SKM-1 treated with dmso at 0.1 percent for 144 hours (cell line): ENCODE measurements at regions not wholly inside any gene's neighbourhood (a gene's known extent, or its start where the extent isn't known, plus 50 kb on each side); places are given as distances from the start of the nearest gene placed in this dataset.
"Not testable (repeated sequence)": the region's sequence is repeated elsewhere in the genome, so short reads cannot be mapped to it uniquely, and the experiment has no call there.

Experiments
- DNase-seq: peaks from one replicate; lab custom pipeline; 2025; ENCODE audit not compliant: unreplicated experiment; lab: John Stamatoyannopoulos, UW

DNA sequence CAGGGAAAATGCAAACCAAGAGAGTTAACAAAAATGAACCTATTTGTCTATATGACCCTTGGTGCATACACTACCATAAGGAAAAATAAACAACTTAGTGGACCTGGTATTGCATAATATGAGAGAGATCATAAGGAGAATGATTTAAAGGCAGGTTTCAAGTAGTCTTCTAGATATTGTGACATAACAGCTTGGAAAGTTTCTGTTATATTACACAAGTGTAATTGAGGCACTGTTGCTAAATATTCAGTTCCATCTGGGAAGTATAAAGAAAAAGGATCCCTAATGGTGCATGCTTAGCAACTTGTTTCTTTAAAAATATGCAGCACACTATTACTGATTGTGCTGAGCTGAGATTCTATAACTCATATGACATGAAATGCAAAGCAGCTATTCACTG is 252.2 kb upstream of the SPHKAP start:
- no peak for DNase-seq

DNA sequence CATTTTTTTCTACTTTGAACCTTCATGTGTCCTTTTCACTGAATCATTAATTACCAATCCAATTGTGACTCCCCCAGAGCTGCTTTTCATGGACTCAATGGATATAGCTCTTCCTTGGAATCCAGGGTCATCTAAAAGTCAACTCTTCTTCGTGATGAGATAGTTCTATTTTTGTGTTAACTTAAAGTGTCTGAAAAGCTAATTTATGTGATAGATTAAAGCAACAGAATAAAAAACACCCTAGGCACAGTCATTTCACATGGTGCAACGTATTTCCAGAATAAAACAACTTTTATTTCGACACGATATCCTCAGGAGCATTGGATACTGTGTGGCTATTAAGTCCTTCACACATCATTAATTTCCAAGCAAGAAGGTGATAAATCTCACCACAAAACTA is 250.6 kb upstream of the SPHKAP start:
- DNase-seq = no peak

GRCh38 chr2:228430986-228431385 is 249.5 kb upstream of the SPHKAP start:
- no peak for DNase-seq

DNA sequence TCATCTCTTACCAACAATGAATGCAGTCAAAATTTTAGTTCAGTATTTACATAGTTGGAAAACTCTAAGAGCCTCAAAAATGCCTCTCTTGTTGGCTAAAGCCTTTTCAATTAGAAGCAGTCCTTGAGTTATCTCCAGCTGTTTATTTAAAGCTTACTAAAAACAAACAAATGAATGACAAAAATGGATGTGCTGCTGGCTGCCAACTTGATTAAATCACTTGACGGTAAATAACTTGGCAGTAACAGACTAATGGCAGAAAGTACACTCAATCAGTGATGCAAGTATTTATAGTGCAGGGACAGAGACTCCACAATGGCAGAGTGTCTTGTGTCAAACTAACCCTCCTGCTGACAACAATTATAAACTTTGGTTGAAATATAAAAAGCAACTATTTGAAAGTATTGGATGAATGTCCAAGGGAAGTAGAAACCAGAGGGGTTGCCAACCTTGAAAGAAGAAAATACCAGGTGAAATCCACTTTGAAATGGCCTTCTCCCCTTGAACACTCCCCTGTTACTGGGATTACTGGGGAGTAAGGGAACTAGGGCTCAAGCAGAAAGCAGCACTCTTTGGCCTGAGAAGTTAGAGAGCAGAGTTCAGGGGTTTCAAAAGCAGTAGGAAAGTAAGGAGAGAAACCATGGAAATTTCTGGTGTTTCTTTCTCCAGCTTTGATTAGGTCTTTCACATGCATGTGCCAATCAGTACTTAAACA is 245.2 kb upstream of the SPHKAP start:
- no peak for DNase-seq

DNA sequence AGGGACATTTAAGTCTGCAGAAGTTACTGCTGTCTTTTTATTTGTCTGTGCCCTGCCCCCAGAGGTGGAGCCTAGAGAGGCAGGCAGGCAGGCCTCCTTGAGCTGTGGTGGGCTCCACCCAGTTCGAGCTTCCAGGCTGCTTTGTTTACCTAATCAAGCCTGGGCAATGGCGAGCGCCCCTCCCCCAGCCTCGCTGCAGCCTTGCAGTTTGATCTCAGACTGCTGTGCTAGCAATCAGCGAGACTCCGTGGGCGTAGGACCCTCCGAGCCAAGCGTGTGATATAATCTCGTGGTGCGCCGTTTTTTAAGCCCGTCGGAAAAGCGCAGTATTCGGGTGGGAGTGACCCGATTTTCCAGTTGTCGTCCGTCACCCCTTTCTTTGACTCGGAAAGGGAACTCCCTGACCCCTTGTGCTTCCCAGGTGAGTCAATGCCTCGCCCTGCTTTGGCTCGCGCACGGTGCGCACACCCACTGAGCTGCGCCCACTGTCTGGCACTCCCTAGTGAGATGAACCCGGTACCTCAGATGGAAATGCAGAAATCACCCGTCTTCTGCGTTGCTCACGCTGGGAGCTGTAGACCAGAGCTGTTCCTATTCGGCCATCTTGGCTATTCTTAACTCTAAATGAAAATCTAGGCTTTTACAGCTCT is 244.0 kb upstream of the SPHKAP start:
- not testable (repeated sequence) for DNase-seq

DNA sequence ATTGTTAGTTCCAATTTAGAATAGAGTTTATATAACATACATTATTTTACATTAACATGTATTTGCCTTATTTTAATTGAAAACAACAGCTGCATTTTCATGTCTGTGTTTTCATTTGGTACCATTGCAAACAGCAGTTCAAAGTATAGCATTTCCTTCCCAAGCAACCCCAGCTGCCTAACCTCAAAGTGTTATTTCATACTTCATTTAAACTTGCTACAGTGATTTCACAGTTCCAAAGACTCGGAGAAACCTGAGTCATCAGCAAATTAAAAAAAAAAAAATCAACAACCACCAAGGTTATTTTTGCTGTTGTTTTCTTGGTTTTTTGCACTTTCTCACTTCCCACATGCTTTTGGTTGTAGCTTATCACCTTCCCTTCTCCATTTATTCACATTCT is 236.5 kb upstream of the SPHKAP start:
- DNase-seq = no peak

DNA sequence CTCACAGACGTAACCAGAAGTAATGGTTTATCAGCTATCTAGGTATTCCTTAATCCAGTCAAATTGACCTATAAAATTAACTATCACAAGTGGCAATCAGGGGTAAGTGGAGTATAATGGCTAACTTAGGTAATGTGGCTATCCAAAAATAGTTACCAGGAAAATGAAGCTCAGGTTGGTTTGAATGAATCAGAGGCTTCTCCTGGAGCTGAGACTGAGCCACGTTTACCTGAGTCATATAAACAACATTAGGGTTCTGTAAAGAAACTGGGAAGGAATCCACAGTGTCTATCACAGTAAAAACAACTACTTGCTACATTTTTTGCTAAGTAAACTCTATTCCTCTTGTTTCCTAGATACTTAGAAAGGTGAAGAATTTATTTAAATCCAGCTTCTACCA is 236.0 kb upstream of the SPHKAP start:
- no peak for DNase-seq

DNA sequence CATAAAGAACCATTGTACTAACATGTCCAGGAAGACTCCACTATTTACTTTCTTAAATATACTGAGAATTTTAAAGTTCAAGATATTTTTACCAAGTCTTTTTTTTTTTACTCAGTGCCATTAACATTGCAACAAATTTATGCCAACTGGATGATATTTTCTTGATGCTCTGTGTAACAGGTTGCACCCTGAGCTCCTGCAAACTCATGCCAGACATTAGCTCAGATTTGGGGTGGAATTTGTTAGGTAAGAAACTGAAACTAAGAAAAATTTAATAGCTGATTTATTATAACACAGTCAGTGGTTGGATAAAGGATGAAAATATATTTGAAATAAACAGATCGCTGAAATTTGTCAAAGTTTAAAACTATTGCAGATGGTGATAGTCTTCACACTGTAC is 228.6 kb upstream of the SPHKAP start:
- no peak for DNase-seq

DNA sequence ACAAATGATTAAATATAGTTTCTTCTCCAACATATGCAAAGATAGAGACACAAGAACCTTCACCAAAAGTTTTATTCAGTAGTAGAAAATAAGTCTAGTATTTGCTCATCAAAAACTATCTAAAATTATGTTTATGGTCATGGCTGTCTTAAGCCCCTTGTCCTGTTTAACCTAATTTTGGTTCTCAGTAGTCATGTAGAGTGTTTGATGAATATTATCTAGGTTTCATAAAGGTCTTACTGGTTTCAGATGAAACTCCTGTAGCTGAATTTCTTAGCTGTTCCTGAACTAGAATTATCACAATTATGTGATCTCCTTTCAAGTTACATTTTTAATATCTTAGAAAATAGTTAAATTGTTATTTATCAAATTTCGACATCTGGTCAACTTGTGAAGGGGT is 228.0 kb upstream of the SPHKAP start:
- no peak for DNase-seq

DNA sequence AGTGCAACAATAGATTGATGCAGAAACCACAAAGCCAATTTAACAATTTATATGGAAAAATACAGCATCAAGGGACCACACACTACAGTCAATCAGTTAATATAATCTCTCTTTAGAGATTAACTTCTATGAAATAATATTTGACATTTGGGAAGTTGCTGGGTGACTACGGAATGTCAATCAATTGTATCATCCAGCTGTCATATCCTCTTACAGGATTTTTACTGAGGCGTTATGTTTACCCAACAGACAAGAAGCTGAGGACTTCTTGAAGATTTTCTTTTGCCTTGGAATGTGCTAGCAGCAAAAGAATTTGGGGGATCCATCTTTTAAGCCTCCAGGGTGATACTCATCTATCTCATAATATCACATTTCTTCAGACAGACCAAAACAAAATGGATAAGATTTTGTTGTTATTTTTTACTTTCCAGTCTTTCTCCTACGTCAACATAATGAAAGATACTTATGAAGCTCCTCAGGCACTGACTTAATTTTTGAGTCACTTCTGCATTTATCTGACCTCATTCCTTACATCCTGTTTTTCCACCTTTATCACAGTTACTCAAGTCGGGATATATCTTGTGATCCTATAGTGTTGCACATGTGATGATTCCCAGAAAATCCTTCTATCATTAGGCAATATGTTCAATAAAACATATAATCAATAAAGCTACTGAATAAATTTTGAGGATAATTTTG is 227.2 kb upstream of the SPHKAP start:
- DNase-seq = no peak

DNA sequence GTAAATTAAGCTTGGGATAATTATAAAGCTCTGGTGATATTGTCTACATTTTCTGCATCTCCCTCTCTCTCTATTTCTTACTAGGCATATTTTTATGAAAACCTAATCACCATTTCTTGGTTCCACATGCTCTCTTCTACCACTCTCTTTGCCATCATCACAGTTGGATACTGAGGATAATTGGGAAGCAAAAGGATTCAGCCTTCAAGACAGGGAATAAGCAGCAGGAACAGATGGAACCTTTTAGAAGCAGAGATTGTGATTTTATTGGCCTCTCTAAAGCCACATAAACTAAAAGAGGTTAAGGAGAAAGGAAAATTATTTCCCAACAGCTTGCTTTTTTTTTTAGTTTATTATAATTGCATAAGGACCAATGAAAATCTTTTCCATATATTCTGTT is 226.3 kb upstream of the SPHKAP start:
- DNase-seq = no peak

DNA sequence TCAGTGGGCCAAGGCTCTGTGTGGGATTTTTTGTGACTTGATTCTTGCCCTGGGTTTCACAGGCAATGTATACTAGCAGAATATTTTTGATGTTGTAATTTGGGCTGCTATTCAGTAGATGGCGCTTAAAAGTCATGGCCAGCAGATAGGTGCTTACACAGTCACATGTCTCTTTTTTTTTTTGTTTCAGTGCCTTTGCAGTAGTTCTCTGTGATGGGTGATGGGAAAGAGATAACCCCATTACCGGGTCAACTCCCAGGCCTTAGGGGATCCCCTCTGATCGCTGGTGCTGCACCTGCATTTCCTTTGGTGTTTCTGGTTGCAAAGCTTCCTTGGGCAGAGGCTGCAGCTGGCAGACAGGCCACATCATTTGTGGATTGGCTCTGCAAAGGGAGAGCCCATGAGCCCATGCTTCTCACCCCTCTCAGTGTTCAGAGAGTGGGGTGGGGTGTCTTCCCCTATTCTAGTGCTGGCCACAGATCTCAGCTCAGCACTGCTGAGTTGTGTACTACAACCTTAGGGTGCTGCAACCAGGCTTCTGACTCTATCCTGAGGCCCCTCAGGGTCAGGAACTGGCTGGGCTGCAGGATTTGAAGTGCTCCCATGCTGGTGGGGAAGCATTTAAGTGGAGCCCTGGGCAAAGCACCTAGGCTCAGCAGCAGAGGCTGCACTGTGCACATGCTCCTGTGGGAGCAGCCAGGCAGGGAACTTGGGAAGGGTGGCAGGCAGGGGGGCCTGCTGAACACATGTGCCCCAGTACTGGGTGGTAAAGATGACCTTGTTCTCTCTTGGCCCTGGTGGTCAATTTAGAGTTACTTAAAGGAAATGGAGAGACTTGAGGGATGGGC is 219.8 kb upstream of the SPHKAP start:
- peak; percentile 20 for DNase-seq

DNA sequence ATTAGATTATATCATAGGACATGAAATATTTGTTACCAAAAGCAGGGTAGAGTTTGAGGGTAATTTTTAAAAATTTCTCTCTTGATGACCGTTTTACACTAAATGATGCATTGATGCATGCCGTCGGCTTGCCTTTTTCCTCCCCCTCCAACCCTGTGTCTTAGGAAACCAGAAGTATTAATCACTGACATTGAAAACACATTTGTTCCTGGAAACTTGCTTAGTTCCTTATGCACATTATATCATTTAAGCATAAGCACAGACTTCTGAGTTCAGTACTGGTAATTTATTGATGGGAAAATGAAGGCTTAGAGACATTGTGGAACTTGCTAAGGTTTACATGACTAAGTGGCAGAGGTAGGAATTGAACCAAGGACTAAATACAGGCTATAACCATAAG is 206.3 kb upstream of the SPHKAP start:
- DNase-seq = no peak

DNA sequence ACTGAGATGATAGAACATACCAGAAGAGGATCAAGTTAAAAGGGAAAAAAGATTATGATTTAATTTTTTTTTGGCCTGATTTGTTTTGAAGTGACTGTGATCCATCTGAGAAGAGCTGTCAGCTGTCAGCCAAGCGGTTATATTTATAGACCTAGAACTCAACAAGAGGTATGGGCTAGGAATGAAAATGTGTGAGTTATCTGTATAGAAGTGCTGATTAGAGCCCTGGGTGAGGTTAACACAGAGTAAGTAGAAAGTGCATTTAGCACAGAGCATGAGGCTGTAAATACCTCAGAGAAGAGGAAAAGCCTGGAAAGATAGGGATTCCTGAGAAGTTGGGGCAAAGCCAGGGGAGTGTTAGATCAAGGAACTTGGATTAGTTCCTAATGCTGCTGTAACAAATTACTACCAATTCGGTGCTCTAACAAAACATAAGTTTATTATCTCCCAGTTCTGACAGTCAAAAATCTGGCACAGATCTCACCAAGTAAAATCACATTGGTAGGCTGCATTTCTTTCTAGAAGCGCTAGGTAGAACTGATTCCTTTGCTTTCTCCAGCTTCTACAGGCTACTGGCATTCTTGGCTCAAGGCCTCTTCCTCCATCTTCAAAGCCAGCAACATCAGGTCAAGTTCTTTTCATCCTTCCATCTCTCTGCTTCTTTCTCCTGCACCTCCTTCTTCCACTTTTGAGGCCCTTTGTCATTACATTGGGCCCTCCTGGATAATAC is 197.4 kb upstream of the SPHKAP start:
- DNase-seq = no peak

DNA sequence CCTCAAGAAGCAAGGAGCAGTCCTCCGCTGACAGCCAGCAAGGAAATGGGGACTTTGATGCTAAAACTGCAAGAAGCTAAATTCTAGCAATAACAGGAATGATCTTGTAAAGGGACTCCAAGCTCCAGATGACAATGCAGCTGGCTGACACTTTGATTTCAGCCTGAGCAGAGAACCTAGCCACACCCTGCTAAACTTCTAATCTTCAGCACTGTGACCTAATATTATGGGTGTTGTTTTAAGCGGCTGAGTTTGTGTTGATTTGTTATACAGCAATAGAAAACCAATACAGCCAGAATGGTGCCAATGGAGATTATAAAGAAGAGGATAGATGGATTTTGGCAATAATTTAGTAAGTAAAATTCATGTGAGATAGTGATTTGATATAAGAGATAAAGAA is 196.7 kb upstream of the SPHKAP start:
- DNase-seq = no peak

GRCh38 chr2:228377533-228377932 is 196.0 kb upstream of the SPHKAP start:
- DNase-seq = no peak

- no peak for DNase-seq
These were observed 193.3 kb upstream of the SPHKAP start for GRCh38 chr2:228374741-228375140.

GRCh38 chr2:228373191-228373590 is 191.7 kb upstream of the SPHKAP start:
- DNase-seq = no peak

- no peak for DNase-seq
These were observed 190.7 kb upstream of the SPHKAP start for GRCh38 chr2:228372212-228372611.

GRCh38 chr2:228369400-228370031 is 188.0 kb upstream of the SPHKAP start:
- DNase-seq = no peak
